Uterus (tissue), 2 donors: ENCODE measurements at regions not wholly inside any gene's neighbourhood (a gene's known extent, or its start where the extent isn't known, plus 50 kb on each side); places are given as distances from the start of the nearest gene placed in this dataset.

ENCODE experiments used
- POLR2A ChIP-seq, 2 donors: fragments of 450-650 bp; IDR thresholded peaks; one replicate each; pipeline ENCODE4 v1.6.1; 2016; ENCODE audit warnings: antibody characterized with exemption in 2 of 2, mild to moderate bottlenecking in 1 of 2, moderate library complexity in 1 of 2
- TF ChIP-seq, protein P1 (sequence below), 4 experiments: fragments of 200-600 bp in 2 of 4; fragments of 450-650 bp in 2 of 4; sonication (generic) in 2 of 4; IDR thresholded peaks; one replicate each; pipeline ENCODE4 v1.5.1; 2016 to 2019; ENCODE audit warnings: antibody characterized with exemption in 4 of 4, mild to moderate bottlenecking in 2 of 4, moderate library complexity in 1 of 4

DNA sequence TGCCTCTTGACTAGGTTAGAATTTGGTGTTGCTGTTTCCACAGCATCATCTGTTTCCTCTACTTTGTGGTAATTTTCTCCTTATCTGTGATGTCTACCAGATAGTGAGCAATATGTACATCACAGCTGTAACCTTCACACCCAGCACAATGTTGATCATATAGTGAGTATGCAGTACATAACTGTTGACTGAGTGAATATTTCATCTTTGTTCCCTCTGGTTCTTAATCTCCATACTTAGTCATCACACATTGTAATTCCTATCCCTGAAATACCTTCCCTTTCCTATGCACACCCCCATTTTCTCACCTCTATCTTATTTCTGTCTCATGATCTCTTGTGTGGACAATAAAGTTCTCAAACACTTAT is 115.9 kb downstream of the KIF4B start:
- TF ChIP-seq, protein P1, sequence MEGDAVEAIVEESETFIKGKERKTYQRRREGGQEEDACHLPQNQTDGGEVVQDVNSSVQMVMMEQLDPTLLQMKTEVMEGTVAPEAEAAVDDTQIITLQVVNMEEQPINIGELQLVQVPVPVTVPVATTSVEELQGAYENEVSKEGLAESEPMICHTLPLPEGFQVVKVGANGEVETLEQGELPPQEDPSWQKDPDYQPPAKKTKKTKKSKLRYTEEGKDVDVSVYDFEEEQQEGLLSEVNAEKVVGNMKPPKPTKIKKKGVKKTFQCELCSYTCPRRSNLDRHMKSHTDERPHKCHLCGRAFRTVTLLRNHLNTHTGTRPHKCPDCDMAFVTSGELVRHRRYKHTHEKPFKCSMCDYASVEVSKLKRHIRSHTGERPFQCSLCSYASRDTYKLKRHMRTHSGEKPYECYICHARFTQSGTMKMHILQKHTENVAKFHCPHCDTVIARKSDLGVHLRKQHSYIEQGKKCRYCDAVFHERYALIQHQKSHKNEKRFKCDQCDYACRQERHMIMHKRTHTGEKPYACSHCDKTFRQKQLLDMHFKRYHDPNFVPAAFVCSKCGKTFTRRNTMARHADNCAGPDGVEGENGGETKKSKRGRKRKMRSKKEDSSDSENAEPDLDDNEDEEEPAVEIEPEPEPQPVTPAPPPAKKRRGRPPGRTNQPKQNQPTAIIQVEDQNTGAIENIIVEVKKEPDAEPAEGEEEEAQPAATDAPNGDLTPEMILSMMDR (IDR thresholded peaks at IDR 0.05) = no peak
- no peak for TF ChIP-seq POLR2A (IDR thresholded peaks at IDR 0.05)
